HT-29 (cell line): ENCODE measurements at regions not wholly inside any gene's neighbourhood (a gene's known extent, or its start where the extent isn't known, plus 50 kb on each side); places are given as distances from the start of the nearest gene placed in this dataset.
A peak's percentile ranks its signal among the peaks of the same experiment; 100 is the strongest.

Experiments used
- DNase-seq: peaks from one replicate; pipeline ENCODE4 v3.0.0-alpha.2; 2015; ENCODE audit warnings: low spot score

GRCh38 chr17:62913991-62914570 lies 52.0 kb upstream of the TANC2 start:
- DNase-seq = no peak

GRCh38 chr17:62912363-62912762 lies 53.7 kb upstream of the TANC2 start:
- no peak for DNase-seq

- DNase-seq = no peak
Measured at GRCh38 chr17:62911114-62911513, 54.9 kb upstream of the TANC2 start.

- DNase-seq = no peak
Measured at GRCh38 chr17:62910277-62910676, 55.8 kb upstream of the TANC2 start.

GRCh38 chr17:62907961-62908360 lies 58.1 kb upstream of the TANC2 start:
- peak; percentile 45 for DNase-seq

GRCh38 chr17:62906881-62907280 lies 59.2 kb upstream of the TANC2 start:
- no peak for DNase-seq

GRCh38 chr17:62905233-62905632 lies 60.8 kb upstream of the TANC2 start:
- no peak for DNase-seq

- no peak for DNase-seq
Measured at GRCh38 chr17:62902531-62903220, 63.4 kb upstream of the TANC2 start.

- no peak for DNase-seq
Measured at GRCh38 chr17:62901544-62901943, 64.5 kb upstream of the TANC2 start.

GRCh38 chr17:62900096-62900495 lies 65.9 kb upstream of the TANC2 start:
- no peak for DNase-seq

GRCh38 chr17:62899361-62899760 lies 66.7 kb upstream of the TANC2 start:
- no peak for DNase-seq

GRCh38 chr17:62898239-62898864 lies 67.7 kb upstream of the TANC2 start:
- no peak for DNase-seq

- DNase-seq = no peak
Measured at GRCh38 chr17:62897706-62898105, 68.3 kb upstream of the TANC2 start.

- no peak for DNase-seq
Measured at GRCh38 chr17:62895320-62896301, 70.4 kb upstream of the TANC2 start.

- peak; percentile 46 for DNase-seq
Measured at GRCh38 chr17:62892870-62893338, 73.1 kb upstream of the TANC2 start.

GRCh38 chr17:62892061-62892675 lies 73.9 kb upstream of the TANC2 start:
- DNase-seq = no peak

- DNase-seq = no peak
Measured at GRCh38 chr17:62891659-62892058, 74.4 kb upstream of the TANC2 start.

- DNase-seq = no peak
Measured at GRCh38 chr17:62888765-62889164, 77.3 kb upstream of the TANC2 start.

- DNase-seq = peak; percentile 14
Measured at GRCh38 chr17:62888148-62888547, 77.9 kb upstream of the TANC2 start.

- DNase-seq = no peak
Measured at GRCh38 chr17:62887437-62887836, 78.6 kb upstream of the TANC2 start.

GRCh38 chr17:62884781-62885180 lies 76.7 kb upstream of the MARCHF10 start:
- no peak for DNase-seq
